ENCODE measurements at regions not wholly inside any gene's neighbourhood (a gene's known extent, or its start where the extent isn't known, plus 50 kb on each side); places are given as distances from the start of the nearest gene placed in this dataset.

DNA sequence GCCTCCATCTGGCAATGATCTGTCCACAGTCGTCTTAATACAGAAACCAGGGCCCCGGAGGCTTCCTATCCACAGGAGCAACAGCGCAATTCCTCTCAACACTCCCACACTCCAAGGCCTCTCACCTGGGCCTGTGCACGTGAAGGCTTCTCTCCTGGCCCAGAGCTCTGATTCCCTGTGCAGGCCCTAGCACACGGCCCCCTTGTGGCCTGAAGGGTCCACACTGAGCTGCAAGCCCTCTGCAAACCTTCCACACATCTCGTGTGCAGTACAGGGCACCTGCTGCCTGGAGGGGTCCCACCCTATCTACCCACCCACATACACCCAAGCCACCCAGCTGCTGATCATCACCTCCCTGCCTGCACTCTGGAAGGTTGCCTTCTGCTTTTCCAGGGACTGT, 150.1 kb upstream of the NUDT10 start:
- POLR2A ChIA-PET: no interaction called here
- H3K4me2 ChIP-seq (ENCODE audit: insufficient read depth, low read length): no peak overlapping the region
- H3K27me3 ChIP-seq (ENCODE audit: control insufficient read depth in 2 of 2, insufficient read depth in 2 of 2, low read length in 2 of 2): no peaks in the 10 kb centered on the region
- no peaks in the 10 kb centered on the region for H3K4me1 ChIP-seq (ENCODE audit: control insufficient read depth, extremely low read depth, insufficient read depth, low read length)
- no peaks in the 10 kb centered on the region for H3K9me3 ChIP-seq (replicated peaks; ENCODE audit: control insufficient read depth, insufficient read depth, low read length)
- intact Hi-C loops (cut with micrococcal nuclease): no loop called here
- no peak overlapping the region for H3K27ac ChIP-seq (ENCODE audit: insufficient read depth, low read depth, low read length)
- CTCF ChIA-PET: no interaction called here
- no TSS peak for BruUV-seq (replicated peaks)
- no peak for DNase-seq (ENCODE audit: low read depth, low spot score)
- H3K79me2 ChIP-seq (ENCODE audit: control insufficient read depth, insufficient read depth, low read length): no peaks in the 10 kb centered on the region
- no peaks in the 10 kb centered on the region for H4K20me1 ChIP-seq (replicated peaks; ENCODE audit: control insufficient read depth, extremely low read depth, insufficient read depth, low read length)
- H3K9ac ChIP-seq (replicated peaks; ENCODE audit: extremely low read depth, insufficient read depth, low read length): no peak overlapping the region
- no peaks in the 10 kb centered on the region for H3K9me1 ChIP-seq (replicated peaks; ENCODE audit: control insufficient read depth, extremely low read depth, insufficient read depth, low read length)
- TF ChIP-seq GATA2 (IDR thresholded peaks at IDR 0.05; ENCODE audit: insufficient read depth, insufficient read length, low read depth, low read length) (no peak), FOS (IDR thresholded peaks at IDR 0.05; ENCODE audit: borderline replicate concordance, insufficient read depth, low read length) (no peak), POLR2A (IDR thresholded peaks at IDR 0.05; ENCODE audit: low read depth, low read length) (no peak), JUN (IDR thresholded peaks at IDR 0.05; ENCODE audit: borderline replicate concordance, insufficient read depth, insufficient read length, low read depth) (no peak), MYC (IDR thresholded peaks at IDR 0.05; ENCODE audit: low read depth, low read length) (no peak), POLR2AphosphoS5 (IDR thresholded peaks at IDR 0.05; ENCODE audit: insufficient read depth, low read depth, low read length) (no peak), EZH2 (IDR thresholded peaks at IDR 0.05; ENCODE audit: borderline replicate concordance, low read depth, low read length, severe bottlenecking) (no peak)
- TF ChIP-seq, protein P1, sequence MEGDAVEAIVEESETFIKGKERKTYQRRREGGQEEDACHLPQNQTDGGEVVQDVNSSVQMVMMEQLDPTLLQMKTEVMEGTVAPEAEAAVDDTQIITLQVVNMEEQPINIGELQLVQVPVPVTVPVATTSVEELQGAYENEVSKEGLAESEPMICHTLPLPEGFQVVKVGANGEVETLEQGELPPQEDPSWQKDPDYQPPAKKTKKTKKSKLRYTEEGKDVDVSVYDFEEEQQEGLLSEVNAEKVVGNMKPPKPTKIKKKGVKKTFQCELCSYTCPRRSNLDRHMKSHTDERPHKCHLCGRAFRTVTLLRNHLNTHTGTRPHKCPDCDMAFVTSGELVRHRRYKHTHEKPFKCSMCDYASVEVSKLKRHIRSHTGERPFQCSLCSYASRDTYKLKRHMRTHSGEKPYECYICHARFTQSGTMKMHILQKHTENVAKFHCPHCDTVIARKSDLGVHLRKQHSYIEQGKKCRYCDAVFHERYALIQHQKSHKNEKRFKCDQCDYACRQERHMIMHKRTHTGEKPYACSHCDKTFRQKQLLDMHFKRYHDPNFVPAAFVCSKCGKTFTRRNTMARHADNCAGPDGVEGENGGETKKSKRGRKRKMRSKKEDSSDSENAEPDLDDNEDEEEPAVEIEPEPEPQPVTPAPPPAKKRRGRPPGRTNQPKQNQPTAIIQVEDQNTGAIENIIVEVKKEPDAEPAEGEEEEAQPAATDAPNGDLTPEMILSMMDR (IDR thresholded peaks at IDR 0.05; ENCODE audit: extremely low read depth in 1 of 2, insufficient read depth in 1 of 2, low read depth in 1 of 2, low read length in 2 of 2): no peak
- TF ChIP-seq, protein P2, sequence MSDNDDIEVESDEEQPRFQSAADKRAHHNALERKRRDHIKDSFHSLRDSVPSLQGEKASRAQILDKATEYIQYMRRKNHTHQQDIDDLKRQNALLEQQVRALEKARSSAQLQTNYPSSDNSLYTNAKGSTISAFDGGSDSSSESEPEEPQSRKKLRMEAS (IDR thresholded peaks at IDR 0.05; ENCODE audit: insufficient read depth, insufficient read length): no peak
- H3K36me3 ChIP-seq (ENCODE audit: control insufficient read depth in 2 of 2, extremely low read depth in 1 of 2, insufficient read depth in 2 of 2, low read length in 2 of 2): no peaks in the 10 kb centered on the region
- dilution Hi-C loops (cut with MboI; ENCODE audit: extremely low pct_ligation_motif_present, low sequenced_read_pairs): no loop called here
- H2AFZ ChIP-seq (ENCODE audit: low read depth, low read length): no peak overlapping the region
- no peak overlapping the region for H3K4me3 ChIP-seq (replicated peaks in 1 of 3; ENCODE audit: insufficient read depth in 1 of 3, low read depth in 1 of 3, low read length in 3 of 3)
- FAIRE-seq: no peak
